HG02571 (cell line): ENCODE measurements at regions not wholly inside any gene's neighbourhood (a gene's known extent, or its start where the extent isn't known, plus 50 kb on each side); places are given as distances from the start of the nearest gene placed in this dataset.
"Not testable (repeated sequence)": the region's sequence is repeated elsewhere in the genome, so short reads cannot be mapped to it uniquely, and the experiment has no call there.

Experiments used
- ATAC-seq: cut with Tn5 transposase; IDR thresholded peaks from one replicate; pipeline ENCODE4 v1.9.1; 2021; ENCODE audit warnings: mild to moderate bottlenecking, moderate library complexity; ENCODE audit not compliant: unreplicated experiment

DNA sequence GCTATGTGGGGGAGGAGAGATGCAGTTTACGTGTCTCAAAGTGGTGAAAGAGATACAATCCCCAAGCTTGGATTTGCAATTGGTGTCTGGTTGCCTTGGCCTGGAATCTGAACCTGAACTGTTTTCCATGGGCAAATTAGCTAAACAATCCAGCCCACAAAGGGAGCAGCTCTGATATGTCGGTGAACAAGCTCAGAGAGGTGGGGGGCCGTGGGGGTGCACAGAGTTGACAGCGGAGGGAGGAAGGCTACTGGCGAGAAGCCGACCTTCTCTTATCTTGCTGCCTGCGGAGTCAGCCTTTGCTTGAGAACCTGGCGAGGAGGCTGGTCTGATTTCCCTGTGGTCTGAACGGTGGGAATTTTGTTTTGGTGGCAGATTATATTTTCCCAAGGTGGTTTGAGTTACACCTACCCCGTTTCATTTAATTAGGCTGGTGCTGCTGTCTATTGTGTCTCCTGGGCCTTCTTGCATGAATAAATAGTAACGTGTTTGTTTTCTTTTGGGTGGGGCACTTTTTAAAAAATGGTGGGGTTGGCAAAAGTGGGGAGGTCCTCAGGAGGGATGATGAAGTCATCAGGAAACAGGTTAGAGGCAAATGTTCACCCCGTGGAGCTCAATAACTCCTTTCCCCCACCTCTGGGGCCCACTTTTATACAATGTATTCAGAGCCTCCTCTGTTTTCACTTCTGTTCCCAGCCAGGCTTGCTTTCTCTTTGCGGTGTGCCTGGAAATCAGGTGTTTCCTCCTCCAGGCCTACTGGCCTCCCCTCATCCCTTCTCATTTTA, 80.9 kb upstream of the IGFBP5 start:
- no peak for ATAC-seq

DNA sequence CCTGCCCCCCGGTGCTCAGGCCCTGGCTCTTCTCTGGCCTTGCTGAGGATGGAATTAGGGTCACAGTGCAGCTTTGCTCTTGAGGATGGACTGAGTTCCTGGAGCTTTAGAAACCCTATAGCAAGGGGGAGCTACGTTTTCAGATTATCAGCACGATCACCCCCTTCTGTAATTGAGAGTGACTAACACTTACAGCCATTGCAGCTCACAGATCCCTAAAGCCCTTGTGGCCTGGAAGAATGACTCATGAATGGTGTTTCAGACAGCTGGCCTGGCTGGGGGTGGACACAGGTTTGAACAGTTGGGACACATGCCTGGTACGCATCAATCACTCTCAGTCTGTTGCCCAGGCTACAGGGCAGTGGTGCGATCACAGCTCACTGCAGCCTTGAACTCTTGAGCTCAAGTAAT, 79.7 kb upstream of the IGFBP5 start:
- no peak for ATAC-seq

DNA sequence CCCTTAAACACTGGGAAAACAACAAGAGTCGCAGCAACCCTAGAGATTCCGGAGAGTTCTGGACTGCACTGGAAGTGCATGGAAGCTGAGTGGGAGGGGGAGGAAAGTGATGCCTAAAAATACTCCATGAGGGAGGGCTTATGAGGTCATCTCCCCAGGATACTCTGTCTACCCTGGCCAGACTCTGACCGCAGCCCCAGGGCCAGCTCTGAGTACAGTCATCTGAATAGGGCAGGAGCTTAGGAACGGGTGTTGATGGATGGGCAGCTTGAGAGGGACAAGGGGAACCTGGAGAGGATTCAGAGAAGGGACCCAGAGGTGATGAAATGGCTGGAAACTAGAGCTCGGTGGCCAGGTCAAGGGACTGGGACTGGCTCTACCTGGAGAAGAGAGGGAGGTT, 79.3 kb upstream of the IGFBP5 start:
- no peak for ATAC-seq

DNA sequence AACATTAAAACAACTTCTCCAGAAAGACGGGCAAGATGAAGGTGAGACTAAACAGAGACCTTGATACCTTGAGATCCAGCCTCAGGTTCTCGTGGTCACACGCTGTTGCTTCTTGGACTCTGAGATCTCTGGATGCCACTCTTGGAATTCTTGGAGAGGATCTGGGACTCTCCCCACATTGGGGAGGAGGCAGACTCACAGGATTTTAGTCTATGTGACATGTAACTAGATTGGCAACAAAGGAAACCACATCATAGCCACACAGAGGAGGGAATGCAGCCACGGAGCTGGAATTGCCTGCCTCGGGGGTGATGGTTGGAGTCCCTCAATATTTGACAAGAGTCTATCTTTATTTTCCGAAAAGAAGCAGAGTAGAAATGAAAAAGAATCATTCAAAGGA, 78.8 kb upstream of the IGFBP5 start:
- no peak for ATAC-seq

DNA sequence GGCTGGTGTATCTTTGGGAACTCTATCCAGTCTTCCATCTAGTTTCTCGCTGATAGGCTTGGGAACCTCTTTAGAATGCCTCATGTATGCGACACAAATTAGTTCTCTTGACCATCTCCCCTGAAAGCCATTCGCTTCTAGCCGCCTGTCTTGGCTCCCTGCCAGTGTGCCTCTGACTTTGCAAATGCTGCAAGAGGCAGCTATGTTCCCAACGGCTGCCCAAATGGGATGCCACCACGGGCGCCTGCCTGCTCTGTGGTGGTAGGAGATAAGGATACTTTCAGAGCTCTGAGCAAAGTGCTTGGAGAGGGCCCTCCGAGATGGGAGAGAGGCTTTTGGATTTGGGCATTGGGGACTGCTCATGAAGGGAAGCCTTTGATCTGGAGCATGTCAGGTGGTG, 77.7 kb upstream of the IGFBP5 start:
- no peak for ATAC-seq

DNA sequence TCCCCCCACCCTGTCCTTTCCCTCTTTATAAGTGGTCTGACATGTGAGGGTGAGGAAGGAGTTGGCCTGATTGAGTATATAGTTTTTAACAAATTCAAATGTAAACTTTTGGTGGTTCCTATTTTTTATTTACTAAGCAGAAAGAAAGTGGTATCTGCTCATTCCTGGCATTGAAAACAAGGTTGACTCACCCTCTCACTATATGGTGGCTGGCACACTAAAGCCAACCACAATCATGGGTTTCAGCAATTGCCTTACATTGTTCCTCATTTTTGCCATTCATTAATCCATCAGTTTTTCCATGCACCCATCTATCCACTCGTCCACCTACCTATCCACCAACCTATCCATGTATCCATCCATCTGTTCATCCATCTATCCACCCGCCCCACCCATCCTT, 75.4 kb upstream of the IGFBP5 start:
- no peak for ATAC-seq

DNA sequence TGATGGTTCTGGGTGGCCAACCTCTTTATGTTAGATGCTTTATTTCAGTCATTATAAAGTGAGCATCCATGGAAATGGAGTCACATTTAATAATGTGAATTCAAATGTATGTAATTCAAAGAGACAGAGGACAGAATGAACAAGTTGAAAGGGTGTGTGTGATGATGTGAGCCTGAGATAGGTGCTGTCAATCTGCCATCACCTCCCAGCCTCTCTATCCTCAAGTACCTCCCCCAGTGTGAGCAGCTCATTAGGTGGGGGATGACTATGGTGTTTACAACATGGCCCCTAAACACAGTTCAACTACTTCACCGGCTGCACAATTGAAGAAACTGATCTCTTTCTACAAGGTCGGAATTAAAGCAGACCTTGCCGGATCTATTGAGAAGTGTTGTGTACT, 74.7 kb upstream of the IGFBP5 start:
- no peak for ATAC-seq

DNA sequence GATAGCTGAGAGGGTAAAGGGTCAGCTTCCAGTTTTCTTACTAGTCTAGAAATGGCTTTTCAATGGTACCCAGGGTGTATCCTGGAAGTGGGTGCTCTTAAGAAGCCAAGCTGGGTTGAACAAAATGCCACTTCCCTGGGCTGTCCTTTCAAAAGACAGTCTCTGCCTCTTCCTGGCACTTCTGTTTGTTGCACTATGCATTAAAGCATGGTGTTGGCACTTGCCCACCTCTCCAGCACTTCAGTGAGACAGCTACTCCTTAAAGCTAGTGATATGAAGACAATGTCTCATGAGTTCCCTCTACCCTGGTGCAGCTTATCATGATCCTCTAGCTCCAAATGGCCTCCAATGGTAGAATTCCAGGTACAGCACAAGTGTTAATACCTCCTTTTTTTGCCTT, 74.3 kb upstream of the IGFBP5 start:
- ATAC-seq, result no peak

DNA sequence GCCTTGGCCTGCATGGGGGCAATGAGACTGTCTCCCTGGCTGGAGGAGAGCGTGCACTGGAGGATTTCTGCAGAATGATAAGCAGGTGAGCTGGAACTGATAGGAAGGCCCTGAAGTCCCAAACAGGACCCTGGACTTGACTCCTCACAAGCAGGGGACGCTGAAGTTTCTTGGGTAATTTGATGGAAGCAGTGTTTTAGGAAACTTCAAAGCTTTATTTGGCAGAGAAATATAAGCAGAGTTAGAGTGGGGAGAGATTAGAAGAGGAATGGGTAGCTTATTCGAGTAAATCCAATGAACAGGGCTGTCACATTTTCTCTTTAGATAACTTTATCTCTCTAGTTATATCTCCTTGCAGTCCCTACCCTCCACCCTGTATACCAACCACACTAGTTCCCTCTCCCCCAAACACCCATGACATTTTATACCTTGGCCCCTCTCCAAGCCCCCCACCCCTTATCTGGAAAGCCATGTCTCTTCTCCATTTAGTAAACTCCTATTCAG, 73.6 kb upstream of the IGFBP5 start:
- no peak for ATAC-seq

DNA sequence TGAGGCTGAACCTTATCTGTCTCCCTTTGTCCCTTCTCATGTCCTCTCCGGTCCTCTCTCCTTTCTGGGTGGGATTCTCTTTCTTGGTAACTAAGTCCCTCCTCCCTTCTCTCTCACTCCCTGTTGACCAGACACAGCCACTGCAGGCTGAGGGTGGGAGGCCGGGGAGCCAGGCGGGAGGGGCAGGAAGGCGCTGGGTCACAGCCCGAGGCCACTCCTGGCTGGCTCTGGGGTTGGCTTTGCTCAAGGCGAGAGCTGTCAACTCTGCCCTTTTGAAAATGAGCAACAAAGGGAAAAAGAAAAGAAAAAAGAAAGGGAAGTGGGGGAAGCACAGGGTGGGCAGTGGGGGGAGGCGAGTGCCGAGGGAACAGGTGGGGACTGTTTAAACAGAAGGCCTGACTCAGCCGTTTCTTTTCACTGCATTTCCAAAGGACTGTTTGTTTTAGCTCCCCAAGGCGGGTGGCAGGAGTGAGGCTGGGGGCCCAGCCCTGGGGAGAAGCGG, 70.5 kb upstream of the IGFBP5 start:
- ATAC-seq, result no peak

DNA sequence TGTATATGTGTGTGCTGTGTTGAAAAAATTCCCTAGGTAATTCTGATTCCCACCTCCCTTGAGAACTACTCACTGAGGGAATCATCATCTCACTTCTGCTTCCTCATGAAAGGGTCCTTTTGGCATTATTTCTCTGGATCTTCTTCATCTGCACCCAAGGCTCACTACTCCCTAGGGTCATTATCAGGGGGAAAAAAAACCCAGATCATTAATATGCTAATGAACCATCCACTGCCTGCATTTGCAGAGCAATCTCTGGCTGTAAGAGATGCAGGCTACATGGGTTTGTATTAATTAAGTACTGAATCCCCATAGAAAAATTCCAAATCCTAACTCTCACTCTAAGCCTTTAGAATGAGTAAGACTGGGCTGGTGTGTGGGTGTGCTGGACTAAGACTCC, 68.0 kb upstream of the IGFBP5 start:
- ATAC-seq, result no peak

DNA sequence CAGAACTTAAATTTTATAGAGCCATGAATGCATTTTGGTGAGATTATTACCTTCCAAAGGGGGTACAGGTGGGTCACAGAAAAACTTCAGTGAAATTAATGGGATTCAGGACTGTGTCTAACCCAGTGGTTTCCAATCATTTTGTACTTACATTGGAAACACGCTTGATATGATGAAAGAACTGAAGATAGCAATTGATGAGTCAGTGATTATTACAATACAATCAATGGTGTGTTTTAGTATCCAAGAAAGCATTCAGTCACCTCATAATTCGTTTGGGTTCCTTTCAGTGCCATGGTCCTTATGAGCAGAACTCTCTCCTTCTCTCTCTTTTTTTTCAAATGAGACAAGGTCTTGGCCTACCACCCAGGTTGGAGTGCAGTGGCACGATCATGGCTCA, 66.5 kb upstream of the IGFBP5 start:
- no peak for ATAC-seq

DNA sequence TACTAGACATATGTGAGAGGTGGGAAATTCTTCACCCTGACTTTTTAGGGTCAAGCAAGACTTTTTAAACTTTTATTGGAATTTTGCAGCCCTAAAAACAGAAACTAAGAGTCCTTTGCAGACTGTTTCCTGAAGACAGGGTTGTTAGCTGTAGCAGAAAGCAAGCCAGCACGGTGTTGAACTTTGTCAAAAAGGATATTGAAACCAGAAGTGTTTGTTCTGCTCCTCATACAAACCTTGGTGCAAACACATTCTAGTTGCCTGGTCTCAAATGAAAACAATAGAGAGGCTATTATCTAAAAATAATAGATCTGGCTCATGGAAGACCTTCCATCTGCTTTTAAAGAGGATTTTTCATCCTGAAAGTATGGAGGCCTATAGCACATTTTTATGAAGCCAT, 65.8 kb upstream of the IGFBP5 start:
- no peak for ATAC-seq

DNA sequence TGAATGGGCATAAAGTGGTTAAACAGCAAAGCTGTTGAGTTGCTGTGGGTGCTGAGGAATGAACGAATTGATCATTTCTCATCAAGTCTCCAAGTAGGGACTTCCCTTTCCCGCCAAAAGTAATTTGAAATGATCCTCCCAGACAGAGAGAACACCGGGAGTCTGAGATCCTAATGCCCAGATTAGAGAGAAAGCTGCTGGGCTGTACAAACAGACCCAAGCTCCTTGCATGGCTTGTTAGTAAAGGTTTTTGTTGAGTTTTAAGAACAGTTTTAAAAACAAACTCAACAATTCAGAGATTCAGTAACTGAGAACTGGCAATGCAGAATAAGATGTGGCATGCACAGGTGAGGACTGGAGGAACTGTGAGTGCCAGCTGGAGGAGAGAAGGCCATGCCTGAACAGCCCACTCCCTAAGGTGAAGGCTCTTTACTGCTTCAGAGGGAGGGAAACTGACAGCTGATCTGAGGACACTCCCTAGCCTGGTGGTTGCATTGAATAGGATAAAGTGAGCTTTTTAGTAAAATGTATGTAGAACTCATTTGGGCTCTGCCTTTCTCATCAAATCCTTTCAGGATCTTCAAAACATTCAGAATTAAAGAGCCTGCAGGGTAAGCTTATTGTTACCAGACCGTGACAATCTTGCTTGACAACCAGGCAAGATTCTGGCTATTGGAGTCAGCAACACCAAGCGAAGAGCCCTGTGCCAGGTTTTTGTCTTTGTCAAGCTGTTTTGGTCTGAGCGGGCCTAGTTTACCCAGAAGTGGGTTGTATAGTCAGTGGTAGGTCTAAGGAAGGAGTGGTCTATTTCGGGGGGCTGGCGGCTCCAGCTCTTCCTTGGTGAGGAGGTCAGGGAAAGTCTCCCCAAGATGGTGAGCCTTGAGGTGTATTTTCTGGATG, 63.2 kb upstream of the IGFBP5 start:
- no peak for ATAC-seq

DNA sequence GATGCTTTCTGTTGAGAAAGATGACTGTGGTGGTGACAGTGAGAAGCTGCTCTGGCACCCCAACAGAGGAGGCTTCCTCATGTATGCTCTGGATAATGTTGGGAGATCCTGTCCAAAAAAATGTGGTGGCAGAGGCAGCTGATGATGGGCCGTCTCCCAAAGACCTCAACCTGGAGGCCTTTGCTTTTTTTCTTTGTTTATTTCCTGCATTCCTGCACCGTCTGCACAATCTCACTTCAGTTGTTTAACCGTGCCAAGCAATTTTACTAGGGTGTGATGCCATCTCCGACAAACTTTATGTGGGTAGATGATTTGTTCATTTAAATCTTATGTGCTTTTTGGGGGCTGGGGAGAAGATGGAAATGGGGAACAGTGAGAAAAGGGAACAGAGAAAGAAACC, 62.2 kb upstream of the IGFBP5 start:
- no peak for ATAC-seq

DNA sequence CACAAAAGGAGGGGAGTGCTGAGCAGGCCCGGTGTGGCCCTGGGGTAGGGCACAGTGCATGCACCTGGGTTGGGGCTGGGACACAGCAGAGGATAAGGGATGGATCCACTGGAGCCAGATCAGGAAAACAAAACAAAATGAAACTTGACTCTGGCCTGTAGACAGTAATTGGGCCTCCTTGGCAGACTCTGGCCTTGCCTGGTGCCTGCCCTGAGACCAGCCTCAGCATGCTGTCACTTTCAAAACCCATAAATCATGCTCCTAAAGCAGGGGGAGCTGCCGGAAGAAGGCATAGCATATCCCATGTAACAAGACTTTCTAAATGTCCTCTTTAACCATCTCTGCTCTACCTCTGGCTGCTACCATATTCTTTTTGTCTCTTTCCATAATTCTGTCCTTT, 61.1 kb upstream of the IGFBP5 start:
- ATAC-seq, result no peak

DNA sequence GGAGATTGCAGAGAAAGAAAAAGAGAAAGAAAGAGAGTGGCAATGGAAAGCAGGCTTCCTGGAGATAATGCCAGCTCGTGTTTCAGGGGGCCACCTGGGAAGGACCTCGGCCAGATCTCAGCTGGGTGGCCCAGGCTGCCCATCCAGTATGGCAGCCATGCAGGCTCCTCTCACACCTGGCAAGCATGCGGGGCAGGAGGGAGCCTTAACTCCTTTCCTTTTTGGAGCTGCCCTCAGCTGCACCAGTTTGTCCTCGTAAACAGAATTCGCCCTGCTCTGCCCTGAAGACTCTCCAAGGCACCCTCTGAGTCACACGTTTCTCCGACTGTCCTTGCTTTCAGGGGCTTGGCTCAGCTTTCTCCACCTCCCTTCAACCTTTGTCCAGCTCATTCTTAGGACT, 59.5 kb upstream of the IGFBP5 start:
- ATAC-seq, result no peak

DNA sequence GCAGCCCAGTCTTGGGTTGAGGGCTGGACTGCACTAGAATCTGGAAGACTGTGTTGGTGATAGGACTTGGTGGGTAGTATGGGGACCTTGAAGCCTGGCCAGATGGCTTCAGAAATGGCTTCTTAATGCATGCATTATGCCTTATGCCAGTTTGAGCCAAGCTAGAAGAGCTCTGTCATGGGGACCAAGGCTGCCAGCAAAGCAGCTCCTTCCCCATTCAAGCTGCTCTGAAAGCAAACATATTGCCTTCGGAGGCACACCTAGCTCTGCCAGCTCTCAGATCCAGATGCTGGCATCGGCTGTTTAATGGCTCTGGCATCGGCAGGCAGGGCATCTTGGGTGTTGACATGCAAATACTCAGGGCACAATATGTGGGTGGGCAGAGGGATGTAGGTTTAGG, 59.0 kb upstream of the IGFBP5 start:
- no peak for ATAC-seq

DNA sequence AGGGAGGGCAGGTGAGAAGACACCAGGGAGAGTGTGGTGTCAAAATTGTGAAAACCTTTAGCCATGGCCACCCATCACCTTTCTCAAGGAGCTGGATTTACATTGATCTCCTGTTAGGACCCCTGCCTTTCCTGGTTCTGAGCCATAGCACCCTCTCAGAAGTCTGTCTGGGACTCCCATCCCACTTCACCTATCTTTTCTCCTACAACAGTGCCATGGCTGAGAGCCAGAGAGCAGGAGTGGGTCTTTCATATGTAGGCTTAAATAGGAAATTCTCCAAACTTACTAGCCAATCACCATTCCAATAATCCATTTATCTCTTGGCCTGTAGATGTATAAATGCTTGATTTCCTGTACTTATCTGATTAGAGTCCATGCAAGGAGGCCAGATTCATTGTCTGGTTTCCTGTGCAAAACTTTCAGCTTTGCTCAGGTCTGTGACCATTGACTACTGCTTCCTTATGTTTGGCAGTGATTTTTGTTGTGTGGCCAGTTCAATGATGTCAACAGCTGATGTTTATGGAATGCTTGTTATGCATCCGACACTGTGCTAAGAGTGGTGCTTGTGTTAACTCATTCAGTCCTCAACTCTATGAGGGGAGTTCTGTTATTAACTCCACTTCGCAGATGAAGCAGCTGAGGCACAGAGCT, 57.6 kb upstream of the IGFBP5 start:
- no peak for ATAC-seq

DNA sequence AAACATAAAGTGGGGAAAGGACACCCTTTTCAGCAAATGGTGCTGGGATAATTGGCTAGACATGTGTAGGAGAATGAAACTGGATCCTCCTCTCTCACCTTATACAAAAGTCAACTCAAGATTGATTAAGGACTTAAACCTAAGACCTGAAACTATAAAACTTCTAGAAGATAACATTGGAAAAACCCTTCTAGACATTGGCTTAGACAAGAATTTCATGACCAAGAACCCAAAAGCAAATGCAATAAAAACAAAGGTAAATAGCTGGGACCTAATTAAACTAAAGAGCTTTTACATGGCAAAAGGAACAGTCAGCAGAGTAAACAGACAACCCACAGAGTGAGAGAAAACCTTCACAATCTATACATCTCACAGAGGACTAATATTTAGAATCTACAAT, 55.4 kb upstream of the IGFBP5 start:
- not testable (repeated sequence) for ATAC-seq

DNA sequence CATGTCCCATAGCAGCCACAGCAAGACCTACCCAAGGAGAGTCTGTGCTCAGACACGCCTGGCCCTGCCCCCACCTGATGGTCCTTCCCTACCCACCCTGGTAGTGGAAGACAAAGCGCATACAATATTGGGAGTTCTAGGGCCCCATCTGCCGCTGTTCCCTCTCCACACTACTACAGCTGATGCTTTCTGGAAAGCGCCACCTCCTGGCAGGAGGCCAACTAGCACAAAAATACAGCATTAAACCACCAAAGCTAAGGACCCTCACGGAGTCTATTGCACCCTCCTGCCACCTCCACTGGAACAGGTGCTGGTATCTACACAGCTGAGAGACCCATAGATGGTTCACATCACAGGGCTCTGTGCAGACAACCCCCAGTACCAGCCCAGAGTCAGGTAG, 50.9 kb upstream of the IGFBP5 start:
- ATAC-seq, result not testable (repeated sequence)
